IMR-90 (cell line): ENCODE measurements at regions not wholly inside any gene's neighbourhood (a gene's known extent, or its start where the extent isn't known, plus 50 kb on each side); places are given as distances from the start of the nearest gene placed in this dataset.

Experiments
- ATAC-seq: fragments of 200-7000 bp; cut with Tn5 transposase; 2 replicates; pipeline ENCODE4 v1.9.1; 2020; ENCODE audit warnings: low read depth, mild to moderate bottlenecking, moderate library complexity
- BruUV-seq: library from RNA; stranded (reverse); fragments of 400-500 nt; replicated peaks from 2 replicates; lab custom pipeline; 2021; lab: Mats Ljungman, UMichigan
- CTCF ChIA-PET: fragments of 300-600 bp; formaldehyde crosslinking; extraction: SDS; loops from one replicate; lab custom pipeline; 2021; ENCODE audit warnings: antibody characterized with exemption; lab: Yijun Ruan, JAX
- POLR2A ChIA-PET: fragments of 300-600 bp; sonication (Branson Sonifier 250); formaldehyde crosslinking; loops from one replicate; lab custom pipeline; 2022; ENCODE audit warnings: antibody characterized with exemption; ENCODE audit not compliant: unreplicated experiment; lab: Charles Lee
- DNase-seq: peaks from one replicate; pipeline ENCODE4 v3.0.0; 2013
- H2AFZ ChIP-seq: replicated peaks from 2 replicates; pipeline ENCODE3; 2013; ENCODE audit warnings: low read length, mild to moderate bottlenecking; ENCODE audit not compliant: poor library complexity
- H2AK5ac ChIP-seq: 2 replicates; pipeline ENCODE4 v1.6.1; 2013; ENCODE audit warnings: low read depth, low read length, inconsistent platforms
- H2AK9ac ChIP-seq: replicated peaks from 2 replicates; pipeline ENCODE3; 2013; ENCODE audit warnings: mild to moderate bottlenecking, low read depth, low read length, moderate library complexity; ENCODE audit not compliant: poor library complexity
- H2BK120ac ChIP-seq: 2 replicates; pipeline ENCODE4 v1.6.1; 2013; ENCODE audit warnings: low read depth, low read length, inconsistent platforms
- H2BK15ac ChIP-seq: 3 replicates; pipeline ENCODE4 v1.6.1; 2013; ENCODE audit warnings: low read depth, low read length, inconsistent platforms
- H2BK20ac ChIP-seq: 2 replicates; pipeline ENCODE4 v1.6.1; 2013; ENCODE audit warnings: low read depth, mild to moderate bottlenecking, inconsistent platforms, low read length, moderate library complexity
- H2BK5ac ChIP-seq: 2 replicates; pipeline ENCODE4 v1.6.1; 2013; ENCODE audit warnings: mild to moderate bottlenecking, low read depth, low read length, inconsistent platforms; ENCODE audit not compliant: poor library complexity, severe bottlenecking
- H3K14ac ChIP-seq: replicated peaks from 2 replicates; pipeline ENCODE4 v1.6.1; 2013; ENCODE audit warnings: low read depth, low read length, inconsistent platforms
- H3K18ac ChIP-seq: 2 replicates; pipeline ENCODE4 v1.6.1; 2013; ENCODE audit warnings: low read depth, low read length, control low read depth
- H3K23ac ChIP-seq: 2 replicates; pipeline ENCODE4 v1.6.1; 2013; ENCODE audit warnings: low read depth, low read length, inconsistent platforms
- H3K27ac ChIP-seq: 2 replicates; pipeline ENCODE4 v1.5.1; 2013; ENCODE audit warnings: mild to moderate bottlenecking, control low read depth, low read length; ENCODE audit not compliant: insufficient read depth
- H3K27me3 ChIP-seq: 2 replicates; pipeline ENCODE4 v1.6.1; 2013; ENCODE audit warnings: low read length; ENCODE audit not compliant: control insufficient read depth, insufficient read depth
- H3K36me3 ChIP-seq: 2 replicates; pipeline ENCODE4 v1.6.1; 2013; ENCODE audit warnings: low read length, mixed read lengths; ENCODE audit not compliant: control insufficient read depth, insufficient read depth
- H3K4ac ChIP-seq: 2 replicates; pipeline ENCODE4 v1.6.1; 2013; ENCODE audit warnings: low read depth, low read length, inconsistent platforms
- H3K4me1 ChIP-seq: 2 replicates; pipeline ENCODE4 v1.6.1; 2013; ENCODE audit warnings: low read length, mixed read lengths; ENCODE audit not compliant: control insufficient read depth, insufficient read depth
- H3K4me2 ChIP-seq: 2 replicates; pipeline ENCODE4 v1.6.1; 2013; ENCODE audit warnings: low read depth, mild to moderate bottlenecking, control low read depth, low read length, moderate library complexity
- H3K4me3 ChIP-seq: 2 replicates; pipeline ENCODE4 v1.5.1; 2013; ENCODE audit warnings: low read depth, mild to moderate bottlenecking, control low read depth, low read length, moderate library complexity; ENCODE audit not compliant: insufficient read depth
- H3K56ac ChIP-seq: 2 replicates; pipeline ENCODE4 v1.6.1; 2013; ENCODE audit warnings: low read length, inconsistent platforms; ENCODE audit not compliant: insufficient read depth; ENCODE audit errors: extremely low read depth
- H3K79me1 ChIP-seq, 2 experiments: 2 replicates each; pipeline ENCODE4 v1.6.1; 2013; ENCODE audit warnings: low read length in 2 of 2, inconsistent platforms in 1 of 2, low read depth in 1 of 2
- H3K9ac ChIP-seq: 2 replicates; pipeline ENCODE4 v1.6.1; 2013; ENCODE audit warnings: low read depth, low read length, control low read depth
- H3K9me1 ChIP-seq: 2 replicates; pipeline ENCODE4 v1.6.1; 2013; ENCODE audit warnings: low read length, inconsistent platforms; ENCODE audit not compliant: insufficient read depth
- H3K9me3 ChIP-seq: 2 replicates; pipeline ENCODE4 v1.6.1; 2013; ENCODE audit warnings: low read length; ENCODE audit not compliant: control insufficient read depth, insufficient read depth
- H4K20me1 ChIP-seq: 2 replicates; pipeline ENCODE4 v1.6.1; 2013; ENCODE audit warnings: low read length, inconsistent platforms; ENCODE audit not compliant: insufficient read depth
- H4K5ac ChIP-seq: 2 replicates; pipeline ENCODE4 v1.6.1; 2013; ENCODE audit warnings: mild to moderate bottlenecking, low read depth, low read length, control low read depth
- H4K8ac ChIP-seq, 2 experiments: 2 replicates each; pipeline ENCODE4 v1.6.1; 2013; ENCODE audit warnings: low read depth in 2 of 2, low read length in 2 of 2, control low read depth in 1 of 2, inconsistent platforms in 1 of 2
- H4K91ac ChIP-seq: 2 replicates; pipeline ENCODE4 v1.6.1; 2013; ENCODE audit warnings: low read depth, low read length, inconsistent platforms; ENCODE audit not compliant: insufficient read depth
- BHLHE40 ChIP-seq: fragments of 150-350 bp; IDR thresholded peaks from 2 replicates; pipeline ENCODE4 v1.6.1; 2016; ENCODE audit warnings: mild to moderate bottlenecking, low read depth, low read length
- CEBPB ChIP-seq: IDR thresholded peaks from 2 replicates; pipeline ENCODE4 v1.6.1; 2012; ENCODE audit warnings: low read depth, low read length, improper control_type of control experiment
- CHD1 ChIP-seq: IDR thresholded peaks from 2 replicates; pipeline ENCODE4 v1.6.1; 2012; ENCODE audit warnings: low read depth, low read length, improper control_type of control experiment
- CTCF ChIP-seq: conservative IDR thresholded peaks from 2 replicates; pipeline ENCODE4 v1.5.1; 2012; ENCODE audit warnings: mild to moderate bottlenecking, low read depth, low read length, improper control_type of control experiment
- FOS ChIP-seq: fragments of 150-350 bp; IDR thresholded peaks from 2 replicates; pipeline ENCODE4 v1.6.1; 2016; ENCODE audit warnings: low read depth, low read length
- MAFK ChIP-seq: IDR thresholded peaks from 2 replicates; pipeline ENCODE4 v1.6.1; 2012; ENCODE audit warnings: low read depth, low read length, improper control_type of control experiment
- MAZ ChIP-seq: IDR thresholded peaks from 2 replicates; pipeline ENCODE4 v1.6.1; 2012; ENCODE audit warnings: low read depth, mild to moderate bottlenecking, low read length, improper control_type of control experiment, moderate library complexity, borderline replicate concordance
- MXI1 ChIP-seq: IDR thresholded peaks from 2 replicates; pipeline ENCODE4 v1.6.1; 2012; ENCODE audit warnings: low read depth, mild to moderate bottlenecking, low read length, moderate library complexity, borderline replicate concordance
- POLR2A ChIP-seq: IDR thresholded peaks from 2 replicates; pipeline ENCODE4 v1.6.1; 2012; ENCODE audit warnings: mild to moderate bottlenecking, low read depth, low read length
- RAD21 ChIP-seq: IDR thresholded peaks from 2 replicates; pipeline ENCODE4 v1.6.1; 2012; ENCODE audit warnings: low read length, improper control_type of control experiment
- RFX5 ChIP-seq: IDR thresholded peaks from 2 replicates; pipeline ENCODE4 v1.8.0; 2012; ENCODE audit warnings: low read depth, mild to moderate bottlenecking, low read length, moderate library complexity
- SMC3 ChIP-seq: fragments of 150-350 bp; IDR thresholded peaks from 2 replicates; pipeline ENCODE4 v1.6.1; 2016; ENCODE audit warnings: low read depth, mild to moderate bottlenecking, antibody characterized with exemption, low read length, moderate library complexity
- USF2 ChIP-seq: fragments of 150-350 bp; IDR thresholded peaks from 2 replicates; pipeline ENCODE4 v1.6.1; 2017; ENCODE audit warnings: mild to moderate bottlenecking, antibody characterized with exemption, low read length, low read depth
- WGBS, 2 experiments: methylation state at CpG; one replicate each; pipeline versions ENCODE4 v1.1.5 to v1.1.7; 2013; ENCODE audit warnings: missing lambda C conversion rate in 2 of 2; ENCODE audit not compliant: insufficient read length in 1 of 2; ENCODE audit errors: extremely low coverage in 2 of 2; 5-methylcytosine and 5-hydroxymethylcytosine counted together
- dilution Hi-C: fragments of 300-500 bp; cut with HindIII; formaldehyde crosslinking; loops from one replicate; pipeline ENCODE4 v1.14.3; 2018; ENCODE audit warnings: low sequenced_read_pairs; ENCODE audit not compliant: unreplicated experiment
- in situ Hi-C: fragments of 300-500 bp; cut with MboI; formaldehyde crosslinking; loops from 3 replicates; pipeline ENCODE4 v1.14.3; 2019; ENCODE audit warnings: low sequenced_read_pairs, inconsistent platforms, mixed read lengths
- intact Hi-C: fragments of 100-400 bp; cut with micrococcal nuclease; formaldehyde crosslinking; loops from 2 replicates; pipeline ENCODE4 v1.10.0; 2022

- Histone ChIP-seq H3K4me3 (no peak overlapping the region), H4K20me1 (no peaks in the 10 kb centered on the region), H3K9ac (no peak overlapping the region), H3K9me1 (no peaks in the 10 kb centered on the region), H3K9me3 (no peaks in the 10 kb centered on the region), H2BK5ac (no peak overlapping the region), H2BK120ac (no peak overlapping the region), H3K4me2 (no peak overlapping the region), H3K27ac (no peak overlapping the region), H3K14ac (no peak overlapping the region), H4K8ac (no peak overlapping the region), H4K91ac (no peak overlapping the region), H3K18ac (no peak overlapping the region), H3K4me1 (no peaks in the 10 kb centered on the region), H2AK9ac (no peak overlapping the region), H3K4ac (no peak overlapping the region), H2BK20ac (no peak overlapping the region), H2BK15ac (no peak overlapping the region), H3K79me1 (no peaks in the 10 kb centered on the region), H2AK5ac (no peak overlapping the region), H3K27me3 (no peaks in the 10 kb centered on the region), H3K36me3 (no peaks in the 10 kb centered on the region), H2AFZ (no peak overlapping the region), H4K5ac (no peak overlapping the region), H3K23ac (no peak overlapping the region), H3K56ac (no peak overlapping the region)
- dilution Hi-C loops: no loop called here
- BruUV-seq: no TSS peak
- intact Hi-C loops: no loop called here
- in situ Hi-C loops: no loop called here
- ATAC-seq: no peak
- 90% methylated on average over 4 of the region's 7 CpGs; no CpG with 5 or more reads in 1 of the 2 experiments for WGBS, 2 experiments
- no peak for DNase-seq
- CTCF ChIA-PET: no interaction called here
- POLR2A ChIA-PET: no interaction called here
- TF ChIP-seq SMC3 (no peak), FOS (no peak), RAD21 (no peak), MXI1 (no peak), CHD1 (no peak), MAZ (no peak), CEBPB (no peak), BHLHE40 (no peak), CTCF (no peak), MAFK (no peak), RFX5 (no peak), USF2 (no peak), POLR2A (no peak)
These were observed 110.1 kb downstream of the SUCNR1 start for GRCh38 chr3:151983538-151983937.
